ENCODE measurements at regions not wholly inside any gene's neighbourhood (a gene's known extent, or its start where the extent isn't known, plus 50 kb on each side); places are given as distances from the start of the nearest gene placed in this dataset.
"Not testable (repeated sequence)": the region's sequence is repeated elsewhere in the genome, so short reads cannot be mapped to it uniquely, and the experiment has no call there.

DNA sequence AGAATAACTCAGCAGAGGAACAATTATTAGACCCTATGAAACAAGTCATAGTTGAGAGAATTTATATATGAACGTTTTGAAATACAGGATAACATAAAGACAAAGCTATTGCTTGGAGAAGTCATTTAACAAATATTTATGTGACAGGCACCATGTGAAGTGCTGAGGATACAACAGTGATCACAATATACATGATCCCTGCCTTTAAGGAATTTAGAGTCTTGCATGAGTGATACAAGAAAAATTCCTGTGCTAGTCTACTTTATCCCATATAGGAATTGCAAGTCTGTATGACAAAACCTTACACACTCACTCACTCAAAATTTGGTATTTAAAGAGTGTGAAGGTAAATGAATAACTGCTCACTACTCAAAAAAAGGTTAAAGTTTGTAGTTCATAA lies 94.5 kb upstream of the NOTCH2NLA start:
- TF ChIP-seq, protein P1, sequence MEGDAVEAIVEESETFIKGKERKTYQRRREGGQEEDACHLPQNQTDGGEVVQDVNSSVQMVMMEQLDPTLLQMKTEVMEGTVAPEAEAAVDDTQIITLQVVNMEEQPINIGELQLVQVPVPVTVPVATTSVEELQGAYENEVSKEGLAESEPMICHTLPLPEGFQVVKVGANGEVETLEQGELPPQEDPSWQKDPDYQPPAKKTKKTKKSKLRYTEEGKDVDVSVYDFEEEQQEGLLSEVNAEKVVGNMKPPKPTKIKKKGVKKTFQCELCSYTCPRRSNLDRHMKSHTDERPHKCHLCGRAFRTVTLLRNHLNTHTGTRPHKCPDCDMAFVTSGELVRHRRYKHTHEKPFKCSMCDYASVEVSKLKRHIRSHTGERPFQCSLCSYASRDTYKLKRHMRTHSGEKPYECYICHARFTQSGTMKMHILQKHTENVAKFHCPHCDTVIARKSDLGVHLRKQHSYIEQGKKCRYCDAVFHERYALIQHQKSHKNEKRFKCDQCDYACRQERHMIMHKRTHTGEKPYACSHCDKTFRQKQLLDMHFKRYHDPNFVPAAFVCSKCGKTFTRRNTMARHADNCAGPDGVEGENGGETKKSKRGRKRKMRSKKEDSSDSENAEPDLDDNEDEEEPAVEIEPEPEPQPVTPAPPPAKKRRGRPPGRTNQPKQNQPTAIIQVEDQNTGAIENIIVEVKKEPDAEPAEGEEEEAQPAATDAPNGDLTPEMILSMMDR (IDR thresholded peaks at IDR 0.05), result not testable (repeated sequence)
- TF ChIP-seq EP300 (IDR thresholded peaks at IDR 0.05), result not testable (repeated sequence)

Measured in upper lobe of left lung (tissue), 4 donors.